ENCODE measurements at regions not wholly inside any gene's neighbourhood (a gene's known extent, or its start where the extent isn't known, plus 50 kb on each side); places are given as distances from the start of the nearest gene placed in this dataset.

DNA sequence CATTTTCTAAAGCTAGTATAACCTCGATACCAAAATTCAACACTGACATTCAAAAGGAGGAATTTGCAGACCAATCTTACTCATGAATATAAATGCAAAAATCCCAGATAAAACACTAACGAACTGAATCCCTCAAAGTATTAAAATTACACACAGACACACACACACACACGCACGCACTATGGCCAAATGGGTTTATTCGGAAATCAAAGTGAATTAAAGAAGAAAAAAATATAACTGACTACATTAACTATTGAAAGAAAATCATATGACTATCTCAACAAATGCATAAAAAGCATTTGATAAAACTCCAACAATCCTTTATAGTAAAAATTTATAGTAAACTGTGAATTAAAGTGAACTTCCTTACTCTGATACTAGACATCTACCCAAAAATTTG is 97.9 kb upstream of the HNRNPA3 start:
- H3K4me3 ChIP-seq, result no peak overlapping the region
- in situ Hi-C loops (cut with MboI; ENCODE audit: low sequenced_read_pairs in 4 of 4), result no loop called here
- no peak for TF ChIP-seq POLR2A (IDR thresholded peaks at IDR 0.05)
- no peak for DNase-seq
- H3K36me3 ChIP-seq, result no peaks in the 10 kb centered on the region
- no peaks in the 10 kb centered on the region for H3K27me3 ChIP-seq
- intact Hi-C loops (cut with DNase I; ENCODE audit: low total_unique reads), result no loop called here
- no peaks in the 10 kb centered on the region for H3K9me3 ChIP-seq
- H3K4me1 ChIP-seq, result no peaks in the 10 kb centered on the region
- ATAC-seq, result no peak
- H3K27ac ChIP-seq, result no peak overlapping the region

DNA sequence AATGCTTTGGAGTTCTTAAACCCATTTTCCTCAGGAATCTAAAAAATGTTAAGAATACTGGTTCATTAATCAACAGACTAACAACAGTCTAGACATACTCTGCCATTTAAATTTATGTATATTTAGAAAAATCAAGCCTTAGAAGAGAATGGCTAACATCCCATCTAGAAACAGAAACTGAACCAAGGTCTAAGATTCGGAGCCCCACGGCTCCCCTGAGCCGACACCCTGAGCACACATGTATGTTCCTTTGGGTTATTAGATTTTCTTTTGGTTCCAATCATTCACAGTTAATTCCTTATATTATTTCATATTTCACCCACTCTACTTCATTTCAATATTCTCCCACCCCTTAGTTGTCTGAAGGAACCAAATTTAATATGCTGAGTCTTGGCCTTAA is 94.8 kb upstream of the HNRNPA3 start:
- no peaks in the 10 kb centered on the region for H3K27me3 ChIP-seq
- no peak overlapping the region for H3K4me3 ChIP-seq
- no peak overlapping the region for H3K27ac ChIP-seq
- H3K36me3 ChIP-seq, result no peaks in the 10 kb centered on the region
- intact Hi-C loops (cut with DNase I; ENCODE audit: low total_unique reads) (no loop called here), in situ Hi-C loops (cut with MboI; ENCODE audit: low sequenced_read_pairs in 4 of 4) (no loop called here)
- H3K9me3 ChIP-seq, result no peaks in the 10 kb centered on the region
- DNase-seq (no peak), ATAC-seq (no peak)
- no peak for TF ChIP-seq CTCF (IDR thresholded peaks at IDR 0.05 in 4 of 5, conservative IDR thresholded peaks at IDR 0.05 in 1 of 5)
- TF ChIP-seq POLR2A (IDR thresholded peaks at IDR 0.05), result no peak
- H3K4me1 ChIP-seq, result no peaks in the 10 kb centered on the region

DNA sequence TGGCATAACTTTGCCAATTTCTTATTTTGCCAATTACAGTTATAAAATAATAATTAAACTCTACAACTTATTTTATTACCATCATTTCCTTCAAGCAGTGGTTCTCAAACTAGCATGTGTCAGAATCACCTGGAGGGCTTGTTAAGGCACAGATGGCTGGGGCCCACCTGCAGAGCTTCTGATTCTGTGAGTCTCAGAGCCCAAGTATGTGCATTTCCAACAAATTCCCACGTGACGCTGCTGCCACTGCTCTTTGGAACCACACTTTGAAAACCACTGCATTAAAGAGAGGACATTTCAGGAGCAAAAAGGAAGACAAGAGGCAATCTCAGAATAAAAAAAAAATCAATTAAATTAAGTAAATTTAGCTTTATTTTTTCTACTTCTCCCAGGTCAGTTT is 94.0 kb upstream of the HNRNPA3 start:
- in situ Hi-C loops (cut with MboI; ENCODE audit: low sequenced_read_pairs in 4 of 4) (no loop called here), intact Hi-C loops (cut with DNase I; ENCODE audit: low total_unique reads) (no loop called here)
- H3K27ac ChIP-seq, result no peak overlapping the region
- H3K27me3 ChIP-seq, result no peaks in the 10 kb centered on the region
- DNase-seq (no peak), ATAC-seq (no peak)
- no peaks in the 10 kb centered on the region for H3K36me3 ChIP-seq
- no peaks in the 10 kb centered on the region for H3K4me1 ChIP-seq
- H3K4me3 ChIP-seq, result no peak overlapping the region
- H3K9me3 ChIP-seq, result no peaks in the 10 kb centered on the region
- TF ChIP-seq CTCF (IDR thresholded peaks at IDR 0.05 in 4 of 5, conservative IDR thresholded peaks at IDR 0.05 in 1 of 5) (no peak), POLR2A (IDR thresholded peaks at IDR 0.05) (no peak)

GRCh38 chr2:177119099-177119498 is 93.5 kb upstream of the HNRNPA3 start:
- Histone ChIP-seq H3K27ac (no peak overlapping the region), H3K27me3 (no peaks in the 10 kb centered on the region), H3K4me1 (no peaks in the 10 kb centered on the region), H3K36me3 (no peaks in the 10 kb centered on the region), H3K9me3 (no peaks in the 10 kb centered on the region), H3K4me3 (no peak overlapping the region)
- ATAC-seq (no peak), DNase-seq (no peak)
- intact Hi-C loops (cut with DNase I; ENCODE audit: low total_unique reads) (no loop called here), in situ Hi-C loops (cut with MboI; ENCODE audit: low sequenced_read_pairs in 4 of 4) (no loop called here)
- no peak for TF ChIP-seq CTCF (IDR thresholded peaks at IDR 0.05 in 4 of 5, conservative IDR thresholded peaks at IDR 0.05 in 1 of 5)
- no peak for TF ChIP-seq POLR2A (IDR thresholded peaks at IDR 0.05)

GRCh38 chr2:177123048-177123447 is 89.5 kb upstream of the HNRNPA3 start:
- ATAC-seq, result no peak
- no peak for DNase-seq
- no peaks in the 10 kb centered on the region for H3K27me3 ChIP-seq
- TF ChIP-seq CTCF (IDR thresholded peaks at IDR 0.05 in 4 of 5, conservative IDR thresholded peaks at IDR 0.05 in 1 of 5), result no peak
- no peak for TF ChIP-seq POLR2A (IDR thresholded peaks at IDR 0.05)
- H3K27ac ChIP-seq, result no peak overlapping the region
- H3K9me3 ChIP-seq, result no peaks in the 10 kb centered on the region
- H3K36me3 ChIP-seq, result no peaks in the 10 kb centered on the region
- H3K4me1 ChIP-seq, result no peaks in the 10 kb centered on the region
- in situ Hi-C loops (cut with MboI; ENCODE audit: low sequenced_read_pairs in 4 of 4), result no loop called here
- no peak overlapping the region for H3K4me3 ChIP-seq
- intact Hi-C loops (cut with DNase I; ENCODE audit: low total_unique reads), result no loop called here
